SHP77 (cell line): ENCODE measurements at regions not wholly inside any gene's neighbourhood (a gene's known extent, or its start where the extent isn't known, plus 50 kb on each side); places are given as distances from the start of the nearest gene placed in this dataset.

Source experiments
- DNase-seq, 2 experiments: peaks; one replicate each; lab custom pipeline; 2025; lab: John Stamatoyannopoulos, UW

GRCh38 chr4:180394730-180395129, 1848.5 kb upstream of the TENM3 start:
- DNase-seq, result no peak

- no peak for DNase-seq
Observed at GRCh38 chr4:180398564-180398963, 1844.6 kb upstream of the TENM3 start.

GRCh38 chr4:180407275-180407885, 1835.8 kb upstream of the TENM3 start:
- no peak for DNase-seq

- DNase-seq, result no peak
Observed at GRCh38 chr4:180418819-180419531, 1824.2 kb upstream of the TENM3 start.

GRCh38 chr4:180422989-180423711, 1820.1 kb upstream of the TENM3 start:
- DNase-seq, result no peak

- DNase-seq, result no peak
Observed at GRCh38 chr4:180423712-180424057, 1819.5 kb upstream of the TENM3 start.

- no peak for DNase-seq
Observed at GRCh38 chr4:180426938-180427337, 1816.3 kb upstream of the TENM3 start.

- DNase-seq, result no peak
Observed at GRCh38 chr4:180430283-180430682, 1812.9 kb upstream of the TENM3 start.

GRCh38 chr4:180434131-180434895, 1808.9 kb upstream of the TENM3 start:
- no peak for DNase-seq

GRCh38 chr4:180436361-180436760, 1806.8 kb upstream of the TENM3 start:
- no peak for DNase-seq

GRCh38 chr4:180437601-180438000, 1805.6 kb upstream of the TENM3 start:
- DNase-seq, result no peak

GRCh38 chr4:180448306-180448705, 1794.9 kb upstream of the TENM3 start:
- DNase-seq, result no peak

GRCh38 chr4:180449395-180449956, 1793.7 kb upstream of the TENM3 start:
- peak; percentile 2 to 16 for DNase-seq

- DNase-seq, result no peak
Observed at GRCh38 chr4:180455226-180455625, 1788.0 kb upstream of the TENM3 start.

- no peak for DNase-seq
Observed at GRCh38 chr4:180456928-180457327, 1786.3 kb upstream of the TENM3 start.

GRCh38 chr4:180462116-180462515, 1781.1 kb upstream of the TENM3 start:
- no peak for DNase-seq

- no peak for DNase-seq
Observed at GRCh38 chr4:180465364-180465763, 1777.8 kb upstream of the TENM3 start.

GRCh38 chr4:180483036-180483435, 1760.2 kb upstream of the TENM3 start:
- DNase-seq, result no peak

GRCh38 chr4:180485407-180485806, 1757.8 kb upstream of the TENM3 start:
- no peak for DNase-seq

GRCh38 chr4:180486342-180486741, 1756.9 kb upstream of the TENM3 start:
- no peak for DNase-seq

- no peak for DNase-seq
Observed at GRCh38 chr4:180489787-180490186, 1753.4 kb upstream of the TENM3 start.

GRCh38 chr4:180491210-180491609, 1752.0 kb upstream of the TENM3 start:
- DNase-seq, result no peak
